ENCODE measurements at regions not wholly inside any gene's neighbourhood (a gene's known extent, or its start where the extent isn't known, plus 50 kb on each side); places are given as distances from the start of the nearest gene placed in this dataset.

- no peak for DNase-seq (ENCODE audit: low read depth)
Measured at GRCh38 chr15:55017635-55018034, 179.1 kb downstream of the RSL24D1 start.

DNA sequence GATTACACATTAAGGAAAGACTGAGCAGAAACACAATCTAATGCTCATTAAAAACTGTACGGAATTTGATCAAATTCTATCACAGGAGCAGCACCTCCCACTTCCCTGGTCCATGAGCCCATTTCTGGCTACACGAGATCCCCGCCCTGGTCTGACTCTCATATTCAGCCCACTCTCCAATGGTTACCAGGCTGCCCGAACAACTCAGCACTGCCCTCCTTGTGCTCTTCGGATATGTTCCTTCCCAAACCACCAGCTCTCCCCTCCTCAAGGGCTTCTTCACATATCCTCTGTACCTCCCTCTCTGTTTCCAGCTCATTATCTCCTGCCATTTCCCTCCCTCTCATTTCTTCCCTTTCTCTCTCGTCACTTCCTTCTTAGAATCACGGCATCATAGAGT is 180.5 kb downstream of the RSL24D1 start:
- DNase-seq (ENCODE audit: low read depth): no peak

GRCh38 chr15:55015093-55015445 is 181.7 kb downstream of the RSL24D1 start:
- no peak for DNase-seq (ENCODE audit: low read depth)

GRCh38 chr15:55014391-55015092 is 182.2 kb downstream of the RSL24D1 start:
- no peak for DNase-seq (ENCODE audit: low read depth)

GRCh38 chr15:55008421-55008820 is 188.3 kb downstream of the RSL24D1 start:
- no peak for DNase-seq (ENCODE audit: low read depth)

- peak; percentile 32 for DNase-seq (ENCODE audit: low read depth)
Measured at GRCh38 chr15:55007561-55007960, 189.2 kb downstream of the RSL24D1 start.

DNA sequence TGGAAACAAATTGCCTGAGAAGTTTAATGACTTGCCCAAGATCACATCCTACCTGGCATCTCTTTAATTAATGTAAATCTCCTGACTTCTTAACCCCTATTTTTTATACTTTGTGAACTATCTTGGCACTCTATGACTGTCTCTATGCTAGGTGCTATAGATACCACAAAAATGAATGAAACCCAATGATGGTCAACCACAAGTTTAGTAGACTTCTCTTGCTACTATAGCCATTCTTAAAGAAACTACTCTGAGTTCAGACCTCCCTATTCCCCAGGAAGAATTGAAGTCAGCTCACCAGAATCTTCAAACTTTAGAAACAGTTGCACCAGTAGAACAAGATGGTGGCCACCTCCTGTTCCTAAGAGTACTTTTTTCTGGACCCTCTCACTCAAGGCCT is 191.1 kb downstream of the RSL24D1 start:
- DNase-seq (ENCODE audit: low read depth): no peak

DNA sequence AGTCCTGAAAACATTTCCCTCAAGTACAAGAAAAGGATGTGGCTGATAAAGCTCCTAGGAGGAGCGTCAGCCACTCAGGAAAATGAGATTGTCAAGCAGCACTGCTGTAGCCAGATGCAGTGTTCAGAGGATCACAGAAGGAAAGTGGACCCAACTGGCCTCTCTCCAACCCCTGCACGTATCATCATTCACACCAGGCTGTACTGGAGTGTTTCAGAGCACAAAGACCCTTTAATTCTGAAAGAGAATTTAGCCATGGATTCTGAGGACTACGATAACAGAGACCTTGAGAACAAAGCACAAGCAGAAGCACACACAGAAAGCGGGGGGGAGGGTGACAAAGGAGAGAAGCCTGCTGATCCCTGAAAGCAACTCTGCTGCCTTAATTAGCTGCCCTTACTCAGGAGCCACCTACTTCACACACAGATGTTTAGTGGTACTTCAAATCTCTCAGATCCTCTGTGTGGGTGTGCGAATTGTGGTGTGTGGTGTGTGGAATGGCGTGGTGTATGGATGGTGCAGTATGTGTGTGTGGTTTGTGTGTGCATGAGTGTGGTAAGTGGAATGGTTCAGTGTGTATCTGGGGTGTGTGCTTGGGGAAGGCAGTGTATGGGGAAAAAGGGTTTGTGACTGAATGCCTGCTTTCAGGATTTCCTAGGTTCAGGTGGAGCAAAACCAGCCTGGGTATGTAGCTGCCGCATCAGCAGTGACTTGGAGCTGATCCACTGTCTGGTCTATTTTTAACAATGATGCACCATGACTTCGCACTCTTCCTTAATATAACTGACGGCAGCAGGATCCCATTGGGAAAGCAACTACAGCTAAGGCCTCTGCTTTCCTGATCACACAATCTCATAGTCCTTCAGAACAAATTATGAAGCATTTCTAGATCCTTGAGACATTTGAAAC is 192.5 kb downstream of the RSL24D1 start:
- DNase-seq (ENCODE audit: low read depth): no peak

DNA sequence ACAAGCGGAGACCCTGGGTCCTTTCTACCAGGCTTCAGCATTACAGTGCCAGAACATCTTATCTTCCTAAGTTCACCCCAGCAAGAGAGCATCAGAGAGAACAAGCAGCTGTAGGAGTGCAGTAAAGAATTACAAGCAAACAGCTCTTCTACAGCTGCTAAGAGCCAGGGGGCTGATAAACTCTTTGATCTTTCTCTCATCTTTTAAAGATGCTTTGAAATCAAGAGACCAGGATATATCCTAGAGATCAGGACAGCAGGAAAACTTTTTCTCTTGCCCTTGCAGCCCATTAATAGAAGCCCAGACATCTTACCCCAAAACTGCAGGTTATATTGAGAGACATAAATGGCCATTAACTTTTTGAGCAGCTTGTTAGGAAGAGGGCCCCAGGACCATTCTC is 198.1 kb downstream of the RSL24D1 start:
- DNase-seq (ENCODE audit: low read depth): no peak

- DNase-seq (ENCODE audit: low read depth): no peak
Measured at GRCh38 chr15:54990793-54991192, 205.9 kb downstream of the RSL24D1 start.

DNA sequence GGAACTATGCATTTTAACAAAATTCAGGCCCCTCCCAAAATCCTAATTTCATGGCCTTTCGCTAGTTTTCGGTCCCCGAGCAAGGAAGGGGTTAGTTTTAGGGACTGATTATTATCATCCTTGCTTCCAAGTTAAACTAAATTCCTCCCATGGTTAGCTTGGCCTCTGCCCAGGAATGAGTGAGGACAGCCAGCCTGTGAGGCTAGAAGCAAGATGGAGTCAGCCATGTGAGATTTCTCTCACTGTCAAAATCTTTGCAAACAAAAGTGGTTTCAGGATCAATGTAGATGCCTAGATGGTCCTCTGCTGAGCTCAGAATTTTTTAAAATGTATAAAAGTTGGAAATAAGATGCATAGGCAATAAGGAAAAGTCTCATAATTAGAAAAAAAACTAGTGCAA is 208.9 kb downstream of the RSL24D1 start:
- no peak for DNase-seq (ENCODE audit: low read depth)

- DNase-seq (ENCODE audit: low read depth): no peak
Measured at GRCh38 chr15:54979964-54980363, 216.8 kb downstream of the RSL24D1 start.

DNA sequence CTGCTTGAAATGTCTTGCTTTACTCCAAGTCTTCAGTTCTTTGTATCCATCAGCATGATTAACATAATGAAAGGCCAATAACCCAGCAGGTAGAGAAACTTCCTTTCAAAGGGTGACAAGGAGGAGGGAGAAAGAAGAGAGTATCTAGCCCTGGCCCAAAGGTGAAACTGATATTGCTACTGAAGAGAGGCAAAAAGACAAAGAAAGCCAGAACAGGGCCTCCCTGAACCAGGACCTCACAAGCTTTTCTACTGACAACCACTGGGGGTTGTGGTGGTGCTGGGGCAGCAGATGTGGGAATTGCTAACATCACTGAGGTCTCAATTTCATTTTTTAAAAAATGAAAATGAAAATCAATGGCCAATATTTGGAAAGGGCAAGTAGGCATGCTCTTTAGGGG is 234.1 kb downstream of the RSL24D1 start:
- DNase-seq (ENCODE audit: low read depth): no peak

DNA sequence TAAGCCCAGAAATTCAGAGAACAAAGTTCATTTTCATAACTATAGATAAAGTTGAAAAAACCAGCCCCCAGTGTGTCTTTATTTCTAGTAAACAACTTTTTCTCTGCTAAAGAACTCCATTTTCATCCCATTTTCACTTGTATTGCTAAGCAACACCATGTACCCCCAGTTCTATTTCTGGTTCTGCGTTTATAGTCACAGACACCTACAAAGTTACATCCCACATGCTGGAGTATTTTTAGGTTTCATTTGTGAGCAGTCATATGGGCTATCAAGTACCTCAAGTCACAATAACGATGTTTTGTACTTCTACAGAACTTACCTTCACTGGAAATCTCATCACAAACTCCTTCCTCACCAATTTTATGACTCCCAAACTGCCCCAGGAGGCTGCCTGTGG is 236.5 kb downstream of the RSL24D1 start:
- no peak for DNase-seq (ENCODE audit: low read depth)

GRCh38 chr15:54941417-54941816 is 255.3 kb downstream of the RSL24D1 start:
- DNase-seq (ENCODE audit: low read depth): no peak

- DNase-seq (ENCODE audit: low read depth): peak; percentile 8
Measured at GRCh38 chr15:54917312-54917711, 279.4 kb downstream of the RSL24D1 start.

GRCh38 chr15:54915380-54915779 is 281.4 kb downstream of the RSL24D1 start:
- no peak for DNase-seq (ENCODE audit: low read depth)

GRCh38 chr15:54884312-54884711 is 312.4 kb downstream of the RSL24D1 start:
- no peak for DNase-seq (ENCODE audit: low read depth)

DNA sequence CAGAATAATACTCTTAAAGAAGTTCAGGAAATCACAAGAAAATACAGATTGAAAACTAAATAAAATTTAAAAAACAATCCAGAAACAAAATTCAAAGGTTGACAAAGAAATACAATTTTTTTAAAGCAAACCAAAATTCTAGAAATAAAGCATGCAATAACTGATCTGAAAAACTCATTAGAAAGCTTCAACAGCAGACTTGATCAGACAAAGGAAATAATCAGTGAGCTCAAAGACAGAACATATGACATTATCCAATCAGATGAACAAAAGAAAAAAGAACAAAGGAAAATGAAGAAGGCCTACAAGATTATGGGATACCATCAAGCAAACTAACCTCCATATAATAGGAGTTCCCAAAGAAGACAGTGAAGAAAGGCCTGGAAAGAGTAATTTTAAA is 336.8 kb downstream of the RSL24D1 start:
- DNase-seq (ENCODE audit: low read depth): no peak

DNA sequence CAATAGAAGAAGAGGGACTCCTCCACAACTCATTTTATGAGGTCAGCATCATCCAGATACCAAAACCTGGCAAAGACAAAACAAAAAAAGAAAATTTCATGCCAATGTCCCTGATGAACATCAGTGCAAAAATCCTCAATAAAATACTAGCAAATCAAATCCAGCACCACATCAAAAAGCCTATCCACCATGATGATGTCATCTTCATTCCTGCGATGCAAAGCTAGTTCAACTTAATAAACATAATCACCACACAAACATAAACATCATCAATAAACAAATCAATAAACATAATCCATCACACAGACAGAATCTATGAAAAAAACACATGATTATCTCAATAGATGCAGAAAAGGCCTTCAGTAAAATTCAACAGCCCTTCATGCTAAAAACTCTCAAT is 342.1 kb downstream of the RSL24D1 start:
- no peak for DNase-seq (ENCODE audit: low read depth)

DNA sequence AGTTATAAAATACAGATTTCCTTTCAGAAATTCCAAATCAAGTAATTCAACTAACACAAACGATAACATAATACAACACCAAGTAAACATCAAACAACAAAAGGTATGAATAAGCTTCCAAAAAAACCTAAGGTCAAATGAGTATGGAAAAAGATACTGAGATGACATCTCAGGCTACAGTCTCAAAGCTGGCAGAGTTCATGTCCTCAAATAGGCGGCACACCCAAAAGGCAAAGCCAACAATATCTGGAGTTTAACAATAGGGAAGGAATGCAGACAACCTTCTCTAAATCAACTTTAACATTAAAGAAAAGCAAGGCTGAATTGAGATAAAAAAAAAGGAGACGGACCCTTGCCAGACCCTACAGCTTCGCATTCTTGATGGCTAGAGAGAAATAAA is 346.6 kb downstream of the RSL24D1 start:
- no peak for DNase-seq (ENCODE audit: low read depth)

- DNase-seq (ENCODE audit: low read depth): no peak
Measured at GRCh38 chr15:54843006-54843405, 353.7 kb downstream of the RSL24D1 start.

GRCh38 chr15:54841701-54842305 is 354.9 kb downstream of the RSL24D1 start:
- DNase-seq (ENCODE audit: low read depth): no peak
